HG02938 (cell line): ENCODE measurements at regions not wholly inside any gene's neighbourhood (a gene's known extent, or its start where the extent isn't known, plus 50 kb on each side); places are given as distances from the start of the nearest gene placed in this dataset.

Experiments used
- ATAC-seq: cut with Tn5 transposase; IDR thresholded peaks from one replicate; pipeline ENCODE4 v1.9.1; 2021; ENCODE audit warnings: mild to moderate bottlenecking, moderate library complexity; ENCODE audit not compliant: unreplicated experiment

DNA sequence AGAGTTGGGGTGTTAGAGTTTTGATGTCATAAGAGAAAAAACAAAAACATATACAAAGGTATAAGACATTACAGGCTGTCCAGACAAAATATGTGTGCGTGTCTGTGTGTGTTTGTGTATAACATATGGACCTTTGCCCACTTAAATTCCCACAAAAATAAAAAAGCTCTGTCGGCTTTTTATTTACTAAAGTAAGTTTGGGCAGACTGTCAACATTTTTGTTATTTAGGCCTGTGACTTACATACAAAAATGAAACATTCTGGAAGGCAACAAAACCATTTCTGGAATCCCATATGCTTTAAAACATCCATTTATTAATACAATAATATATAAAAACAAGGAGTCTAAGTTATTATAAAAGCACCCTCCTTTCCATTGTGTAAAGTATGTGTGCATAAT is 960.1 kb upstream of the FAT3 start:
- ATAC-seq, result no peak

DNA sequence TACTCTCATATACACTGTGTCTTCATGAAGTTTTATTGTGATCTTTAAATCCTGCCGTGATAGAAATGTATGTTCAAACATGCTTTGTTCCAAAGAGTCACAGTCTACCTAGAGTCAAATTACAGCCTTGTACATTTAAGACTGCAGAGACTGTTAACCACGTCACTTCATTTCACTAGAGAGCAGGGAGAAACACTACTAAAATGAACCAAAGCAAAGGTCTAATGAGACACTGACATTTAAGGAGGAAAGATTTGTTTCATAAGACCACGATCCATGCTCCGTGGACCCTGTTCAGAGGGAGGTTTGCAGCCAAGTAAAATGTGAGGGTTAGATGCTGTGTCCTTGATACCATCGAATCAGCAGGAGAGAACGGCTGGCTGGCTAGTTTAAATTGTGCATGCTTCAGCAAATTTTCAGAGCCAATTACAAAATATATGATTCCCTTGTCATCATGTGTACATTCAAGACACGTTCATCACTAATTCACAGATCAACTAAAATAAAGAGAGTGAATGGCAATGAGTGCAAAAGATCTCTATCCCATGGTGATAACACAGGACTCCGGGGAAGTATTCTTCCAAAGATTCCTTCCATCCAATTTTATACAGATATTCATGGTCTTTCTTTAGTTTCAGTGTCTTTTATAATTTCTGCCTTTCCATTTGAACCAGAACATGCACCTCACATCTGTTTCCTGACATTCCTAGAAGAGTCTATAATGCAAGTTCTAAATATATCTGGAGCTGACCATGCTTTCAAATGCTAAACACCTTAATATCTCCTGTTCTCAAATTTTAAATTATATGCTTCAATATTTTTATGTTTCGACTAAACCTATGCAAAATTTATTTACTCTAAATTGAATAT is 960.9 kb upstream of the FAT3 start:
- no peak for ATAC-seq

DNA sequence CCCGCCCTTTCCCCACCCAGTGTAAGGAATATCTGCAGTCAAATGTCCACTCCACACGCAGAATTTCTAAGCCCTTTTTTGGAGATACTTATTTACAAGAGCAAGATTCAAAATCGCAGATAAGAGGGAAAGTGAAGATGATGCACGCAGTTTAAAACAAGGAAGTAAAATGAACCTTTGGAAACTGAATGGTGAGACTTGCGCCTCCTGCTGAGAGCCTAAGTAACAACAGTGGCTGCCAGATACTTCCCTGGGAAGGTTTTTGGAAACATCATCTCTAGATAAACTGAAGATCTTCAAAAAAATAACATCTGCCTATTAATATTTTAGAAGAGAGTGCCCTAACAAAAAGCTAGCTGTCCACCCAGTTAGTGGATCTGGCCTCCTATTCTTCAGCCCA is 963.1 kb upstream of the FAT3 start:
- ATAC-seq, result no peak

DNA sequence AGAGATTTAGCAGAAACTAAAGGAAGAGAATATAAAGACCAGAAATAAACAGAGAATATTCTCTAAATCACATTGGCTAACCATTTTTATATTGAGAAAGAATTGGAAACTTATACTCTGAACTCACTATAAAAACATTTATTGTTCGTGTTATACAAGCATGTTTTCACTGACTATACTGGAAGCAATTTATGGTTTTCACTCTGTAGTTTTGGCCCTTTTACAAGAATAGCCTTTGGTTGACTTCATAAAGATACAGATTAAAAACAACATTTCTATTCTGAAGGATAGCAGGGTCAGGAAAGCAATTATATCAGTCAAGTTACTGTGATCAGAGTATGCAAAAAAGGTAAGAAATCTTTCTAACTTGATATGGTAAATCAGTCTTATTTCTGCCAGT is 965.7 kb upstream of the FAT3 start:
- no peak for ATAC-seq

DNA sequence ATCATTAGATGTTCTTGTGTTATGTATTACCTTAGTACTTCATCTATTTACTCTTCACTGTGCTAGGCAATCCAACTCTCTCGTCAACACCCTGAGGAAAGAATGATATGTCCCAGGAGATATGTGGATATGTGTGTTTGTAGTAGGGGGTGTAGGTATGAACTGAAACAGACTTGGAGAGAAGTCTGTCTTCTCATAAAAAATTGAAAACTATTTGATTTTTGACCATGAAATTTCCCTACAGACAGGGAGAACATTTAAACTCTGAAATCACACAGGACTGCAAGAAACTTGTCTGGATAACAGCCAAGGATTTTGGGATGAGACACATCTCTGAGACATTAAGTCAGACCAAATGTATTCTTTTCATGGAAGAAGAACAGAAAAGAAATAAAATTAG is 967.0 kb upstream of the FAT3 start:
- ATAC-seq, result no peak

DNA sequence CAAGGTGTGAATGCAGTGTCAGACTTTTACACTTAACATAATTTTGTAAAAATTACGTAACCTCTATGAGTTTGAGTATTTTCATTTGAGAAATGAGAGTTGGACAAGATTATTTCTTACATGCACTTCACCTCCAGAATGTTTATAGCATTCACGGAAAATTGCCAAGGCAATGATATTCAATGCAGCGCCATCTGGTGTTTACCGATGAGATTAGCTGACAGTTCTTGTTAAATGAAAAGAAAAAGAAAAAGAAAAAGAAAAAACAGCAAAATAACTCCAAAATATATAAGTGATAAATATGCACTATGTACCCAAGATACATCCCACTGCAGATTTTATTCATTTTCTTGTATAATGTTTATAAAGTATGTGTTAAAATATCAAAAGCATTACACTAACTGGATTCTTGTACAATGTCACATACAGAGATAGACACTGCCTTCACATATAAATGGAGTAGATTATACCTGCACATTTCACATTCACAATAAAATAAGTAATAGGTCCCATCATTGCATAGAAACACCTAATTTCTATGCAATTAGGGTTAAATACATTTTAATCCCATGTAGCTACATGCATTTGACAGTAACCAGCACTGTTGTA is 976.3 kb upstream of the FAT3 start:
- no peak for ATAC-seq

DNA sequence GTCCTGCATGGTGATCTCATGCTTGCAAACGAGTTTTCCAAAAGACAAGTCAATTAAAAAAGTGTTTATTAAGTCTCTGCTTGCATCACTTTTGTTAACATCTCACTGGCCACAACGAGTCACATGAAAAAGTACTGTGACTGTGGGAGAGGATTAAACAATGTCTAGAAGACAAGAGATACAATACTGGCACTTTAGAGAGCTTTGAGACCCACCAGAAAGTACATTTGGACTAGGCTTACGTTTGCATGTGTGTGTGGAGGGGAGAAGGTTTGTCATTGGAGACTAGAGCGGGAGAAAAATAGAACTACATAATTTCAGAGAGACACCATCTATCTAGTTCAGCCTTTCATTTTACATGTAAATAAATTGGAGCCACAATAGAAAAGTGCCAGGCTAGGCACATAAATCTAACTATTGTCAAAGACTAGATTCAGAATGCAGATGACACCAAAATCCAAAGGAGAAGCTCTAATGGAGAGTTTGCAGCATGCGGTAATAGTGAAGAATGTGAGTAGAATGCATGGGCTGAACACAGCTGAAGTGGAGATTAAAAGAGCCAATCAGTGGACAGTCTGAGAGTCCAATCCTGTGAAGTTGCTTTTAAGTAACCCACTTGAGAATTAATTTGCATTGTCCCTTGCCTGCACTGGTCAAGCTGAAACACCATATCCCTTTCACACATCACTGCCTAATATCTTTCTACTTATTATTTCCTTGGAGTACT is 977.4 kb upstream of the FAT3 start:
- no peak for ATAC-seq

DNA sequence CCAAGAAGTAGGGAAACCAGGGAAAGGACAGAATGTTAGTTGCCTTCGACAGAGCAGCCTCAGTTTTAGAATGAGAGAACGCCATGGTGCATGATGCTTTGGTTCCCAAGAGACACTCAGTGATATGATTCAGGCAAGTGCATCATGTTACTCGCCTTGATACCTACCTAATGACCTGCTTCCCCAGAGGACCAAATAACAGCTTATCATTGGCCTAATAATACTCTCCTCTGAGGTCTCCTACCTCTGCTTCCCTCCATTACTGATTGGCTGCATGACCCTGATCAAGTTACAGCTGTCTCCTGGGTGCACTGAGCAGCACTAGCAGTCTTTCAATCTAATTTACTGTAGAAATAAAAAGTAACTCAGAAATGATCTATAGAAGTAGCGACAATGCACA is 979.7 kb upstream of the FAT3 start:
- ATAC-seq, result no peak

DNA sequence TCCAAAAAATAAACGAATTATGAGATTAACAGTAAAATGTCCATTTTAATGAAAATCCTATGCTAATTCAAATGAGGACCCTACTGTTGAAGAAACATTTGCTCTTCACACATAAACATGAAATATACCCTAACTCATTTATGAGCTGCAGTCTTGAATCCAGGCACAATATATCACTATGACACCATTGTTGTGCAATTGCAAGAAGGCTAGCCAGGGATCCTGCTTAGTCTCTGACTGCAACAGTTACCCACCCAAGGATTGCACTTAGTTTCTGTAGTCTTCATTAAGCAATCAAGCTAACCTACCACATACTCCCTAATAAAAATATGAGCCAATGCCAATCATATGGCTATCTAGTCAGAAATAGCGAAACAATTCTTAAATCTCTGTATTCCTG is 981.0 kb upstream of the FAT3 start:
- ATAC-seq, result no peak

DNA sequence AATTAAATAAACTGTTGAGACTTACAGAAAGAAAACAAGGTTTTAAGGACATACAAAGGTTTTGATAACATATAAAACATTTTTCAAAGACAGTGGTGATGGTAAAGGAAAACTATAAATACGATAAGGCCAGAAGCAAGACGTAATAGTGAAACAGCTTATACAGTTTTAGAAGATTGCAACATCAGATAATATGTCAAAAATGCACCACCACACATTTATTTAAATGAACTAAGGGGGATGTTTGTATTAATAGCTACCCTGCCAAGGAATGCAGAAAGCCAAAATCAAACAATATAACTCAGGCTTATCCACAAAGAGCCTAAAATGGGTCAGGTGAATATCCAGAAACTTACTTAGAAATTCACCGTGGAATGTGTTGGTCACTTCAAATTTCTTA is 981.6 kb upstream of the FAT3 start:
- no peak for ATAC-seq

DNA sequence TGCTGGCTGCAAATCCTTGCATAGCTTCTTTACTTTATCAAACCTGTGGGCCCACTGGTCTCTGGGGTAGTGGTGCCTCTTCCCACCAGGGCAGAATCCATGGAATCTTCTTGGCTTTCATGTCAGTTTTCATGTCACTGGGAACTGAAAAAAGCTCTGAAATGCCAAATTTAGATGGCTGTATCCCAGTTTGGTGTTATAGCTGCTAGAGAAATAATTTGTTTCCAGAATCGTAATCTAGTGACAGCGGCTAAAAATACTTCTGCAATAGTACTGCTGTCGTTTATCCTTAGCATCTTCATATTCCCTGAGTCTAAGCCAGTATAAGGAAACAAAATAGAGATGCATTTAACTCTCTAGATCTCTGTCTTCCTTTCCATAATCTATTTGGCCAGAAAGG is 983.4 kb upstream of the FAT3 start:
- ATAC-seq, result no peak

DNA sequence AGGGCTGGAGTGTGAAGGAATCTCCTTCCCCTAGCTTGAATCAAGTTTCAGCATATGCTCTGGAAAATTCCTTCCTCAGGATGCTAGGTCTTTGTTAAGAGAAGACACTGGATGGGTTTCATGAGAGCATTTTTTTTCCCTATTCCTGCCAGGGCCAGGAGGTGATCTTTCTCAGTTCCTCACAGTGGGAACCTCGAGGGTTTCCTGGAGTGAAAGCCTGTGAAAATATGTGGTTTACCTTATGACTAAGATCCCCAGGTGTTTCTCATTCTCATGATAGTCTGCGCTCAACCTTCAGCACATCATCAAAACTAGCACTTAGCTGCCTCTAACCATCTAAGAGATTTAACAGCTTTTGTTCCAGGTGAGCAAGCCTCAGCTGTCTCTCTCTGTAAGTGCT is 985.3 kb upstream of the FAT3 start:
- no peak for ATAC-seq

DNA sequence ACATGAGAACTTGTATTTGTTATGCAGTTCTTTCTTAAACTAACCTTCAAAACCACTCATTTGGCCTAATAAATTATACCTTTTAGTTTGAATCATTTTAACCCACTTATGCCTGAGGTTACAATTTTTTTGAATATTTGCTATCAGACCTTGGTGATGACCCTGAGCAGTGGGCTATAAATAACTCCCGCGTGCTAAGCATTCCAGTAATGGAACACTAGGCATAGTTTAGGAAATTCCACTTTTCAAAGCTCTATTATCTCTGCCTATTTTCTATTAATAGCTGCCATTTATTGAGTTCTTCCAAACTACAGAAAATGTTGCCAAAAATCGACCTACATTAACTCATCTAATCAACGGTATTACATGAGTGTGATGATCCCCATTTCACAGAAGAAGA is 993.4 kb upstream of the FAT3 start:
- ATAC-seq, result no peak

DNA sequence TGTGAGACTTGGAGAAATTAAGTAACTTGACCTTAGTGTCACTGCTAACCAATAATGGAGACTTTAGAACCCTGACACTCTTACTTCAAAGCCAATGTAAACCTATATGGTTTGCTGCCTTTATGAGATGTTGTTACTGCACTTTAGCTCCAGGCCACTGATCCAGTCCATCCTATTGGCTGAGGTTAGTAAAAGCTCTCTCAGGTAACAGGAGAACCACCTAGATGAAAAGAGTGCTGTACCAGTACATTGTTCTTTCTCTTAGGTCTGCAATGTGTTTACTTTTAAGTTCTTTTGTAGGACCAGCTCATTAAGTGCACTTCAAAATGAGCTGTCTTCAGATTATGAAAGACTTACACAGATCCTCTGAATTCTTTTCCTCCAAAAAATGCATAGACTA is 994.0 kb upstream of the FAT3 start:
- ATAC-seq, result no peak

DNA sequence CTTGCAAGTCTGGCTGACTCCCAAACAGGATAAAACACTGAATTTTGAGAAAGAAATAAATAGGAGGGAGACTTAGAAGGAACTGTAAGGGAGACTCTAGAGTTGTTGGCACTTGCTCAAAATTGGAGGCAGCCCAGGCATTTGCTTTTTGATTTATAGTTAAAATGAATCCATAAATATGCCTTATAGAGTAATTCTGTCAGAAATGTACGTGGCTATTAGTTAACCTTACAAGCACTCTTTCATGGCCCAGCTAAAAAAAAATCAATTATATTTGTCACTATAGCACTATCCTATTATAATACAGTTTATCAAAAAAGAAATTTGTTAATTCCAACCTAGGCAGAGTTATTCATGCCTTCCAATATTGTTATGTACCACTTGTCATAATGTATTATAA is 1000.0 kb upstream of the CHORDC1 start:
- no peak for ATAC-seq

DNA sequence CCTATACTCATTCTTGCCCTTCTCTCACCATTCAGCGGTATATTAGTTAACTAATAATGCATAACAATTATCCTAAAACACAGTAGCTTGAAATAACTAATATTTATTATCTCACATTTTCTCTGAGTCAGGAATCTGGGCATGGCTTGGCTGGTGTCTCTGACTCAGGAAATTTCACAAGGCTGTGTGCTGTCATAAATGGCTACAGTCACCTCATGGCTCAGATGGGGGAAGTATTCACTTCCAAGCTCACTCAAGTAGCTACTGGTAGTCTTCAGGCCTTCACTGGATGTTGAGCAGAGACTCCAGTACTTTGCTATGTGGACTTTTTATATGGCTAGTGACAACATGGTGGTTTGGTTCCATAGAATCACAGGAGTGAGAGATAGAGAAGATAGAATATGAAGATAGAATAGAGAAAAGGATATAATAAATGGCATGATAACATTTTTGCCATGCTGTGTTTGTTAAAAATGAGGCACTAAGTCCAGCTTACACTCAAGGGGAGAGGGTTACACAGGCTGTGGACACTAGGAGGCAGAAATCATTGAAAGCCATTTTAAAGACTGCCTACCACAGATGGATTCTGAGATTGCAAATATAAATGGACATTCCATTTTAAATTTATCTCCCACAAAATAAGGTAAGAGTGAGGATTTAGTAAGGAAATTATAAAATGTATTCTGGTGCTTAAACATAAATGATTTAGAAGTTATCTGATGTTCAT is 997.8 kb upstream of the CHORDC1 start:
- ATAC-seq, result no peak

DNA sequence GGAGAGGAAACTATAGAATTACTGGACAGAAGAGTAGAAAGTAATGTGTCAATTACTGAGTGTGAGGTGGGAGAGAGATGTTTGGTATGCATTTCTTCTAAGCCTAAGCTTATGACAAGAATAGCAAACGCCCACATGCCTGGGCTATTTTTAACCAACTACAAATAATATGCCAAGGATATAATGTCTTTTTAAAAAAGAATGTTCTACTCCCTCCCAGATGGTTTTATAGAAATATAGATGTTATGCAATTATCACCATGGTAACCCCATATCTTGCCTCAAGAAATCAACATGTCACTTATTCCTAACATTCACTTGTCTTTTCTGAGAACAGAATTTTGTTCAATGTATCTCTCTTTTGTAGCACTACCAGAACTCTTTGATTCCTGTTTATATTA is 996.7 kb upstream of the CHORDC1 start:
- ATAC-seq, result no peak

DNA sequence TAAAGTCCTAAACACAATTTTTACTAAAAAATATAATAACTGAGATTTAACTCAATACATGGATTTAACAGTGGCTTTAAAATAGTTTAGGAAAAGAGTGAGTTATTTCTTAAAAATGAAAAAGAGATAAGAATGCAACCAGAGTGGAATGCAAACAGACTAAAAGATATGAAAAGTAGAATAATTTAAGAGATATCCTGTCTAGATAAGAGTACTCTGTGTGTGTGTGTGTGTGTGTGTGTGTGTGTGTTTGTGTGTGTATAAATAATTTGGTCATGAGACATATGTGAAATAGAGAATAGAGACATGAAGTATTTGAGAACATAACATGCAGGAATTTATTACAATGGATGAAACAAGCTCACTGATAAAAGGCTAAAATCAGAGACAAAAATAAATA is 986.9 kb upstream of the CHORDC1 start:
- no peak for ATAC-seq

DNA sequence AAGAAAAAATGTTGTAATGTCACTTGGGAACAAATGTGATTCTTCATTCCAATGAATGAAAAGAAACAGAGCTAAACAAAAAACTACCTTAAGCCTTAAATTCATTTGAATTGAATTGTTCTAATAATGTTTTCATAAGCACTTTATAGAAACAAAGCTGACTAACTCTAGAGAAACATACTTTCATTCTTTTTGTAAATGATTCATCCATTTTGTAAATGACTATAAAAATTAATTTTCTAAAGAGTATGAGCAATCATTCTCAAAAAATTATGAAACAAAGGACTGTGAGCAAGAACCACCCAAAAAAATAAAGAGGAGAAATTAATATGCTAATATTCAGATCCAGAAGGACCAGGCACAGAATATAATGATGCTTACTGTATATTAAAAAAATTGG is 986.5 kb upstream of the CHORDC1 start:
- no peak for ATAC-seq

DNA sequence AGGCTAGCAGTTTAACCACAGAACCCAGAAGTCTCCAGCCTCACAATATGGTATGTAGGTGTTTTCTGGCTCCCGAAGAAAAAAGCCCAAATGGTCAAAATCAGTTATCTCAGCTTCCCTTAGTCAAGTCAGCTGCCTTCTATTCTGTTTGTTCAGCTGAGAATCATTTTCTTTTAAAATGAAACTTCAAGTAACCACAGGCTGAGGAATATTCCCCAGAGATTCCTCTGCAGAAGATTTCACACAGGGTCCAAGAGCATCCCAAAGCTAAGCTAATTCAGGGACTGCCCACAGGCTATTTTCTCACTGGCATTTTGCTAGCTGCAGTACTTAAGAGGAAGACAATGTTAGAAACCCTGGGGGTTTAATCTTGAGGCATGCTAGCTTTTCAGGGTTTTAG is 977.0 kb upstream of the CHORDC1 start:
- ATAC-seq, result no peak

DNA sequence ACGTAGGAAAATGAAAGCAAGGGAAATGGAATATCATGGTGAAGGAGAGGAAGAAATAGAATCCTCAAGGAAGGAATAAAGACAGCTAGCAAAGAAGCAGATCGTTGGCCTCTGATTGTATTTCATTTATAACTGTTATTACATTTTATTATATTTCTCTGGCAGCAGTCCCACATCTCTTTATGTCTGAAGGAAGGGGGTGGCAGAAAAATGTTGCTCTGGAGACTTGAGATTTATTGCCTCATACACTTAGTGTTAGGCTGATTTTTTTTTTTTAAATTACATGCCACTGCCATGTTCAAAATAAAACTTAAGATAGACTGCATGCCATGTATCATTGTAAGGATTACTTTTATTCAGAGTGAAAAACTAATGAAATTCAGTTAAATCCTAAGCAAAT is 971.7 kb upstream of the CHORDC1 start:
- no peak for ATAC-seq
